Neural progenitor cell (in vitro differentiated cells): ENCODE measurements at regions not wholly inside any gene's neighbourhood (a gene's known extent, or its start where the extent isn't known, plus 50 kb on each side); places are given as distances from the start of the nearest gene placed in this dataset.

Source experiments
- CTCF ChIP-seq: fragments of 200-600 bp; sonication (generic); IDR thresholded peaks from 2 replicates; pipeline ENCODE4 v1.5.1; 2017; ENCODE audit warnings: antibody characterized with exemption, mild to moderate bottlenecking
- EZH2 ChIP-seq: fragments of 200-600 bp; sonication (generic); IDR thresholded peaks from 2 replicates; pipeline ENCODE4 v1.6.1; 2017; ENCODE audit warnings: antibody characterized with exemption, mild to moderate bottlenecking, moderate library complexity
- EZH2phosphoT487 ChIP-seq: fragments of 200-600 bp; sonication (generic); IDR thresholded peaks from 2 replicates; pipeline ENCODE4 v1.6.1; 2017; ENCODE audit warnings: antibody characterized with exemption

- TF ChIP-seq CTCF (no peak), EZH2 (no peak), EZH2phosphoT487 (no peak)
Measured at GRCh38 chr21:16585896-16586295, 856.1 kb downstream of the USP25 start.
